ENCODE measurements at regions not wholly inside any gene's neighbourhood (a gene's known extent, or its start where the extent isn't known, plus 50 kb on each side); places are given as distances from the start of the nearest gene placed in this dataset.

DNA sequence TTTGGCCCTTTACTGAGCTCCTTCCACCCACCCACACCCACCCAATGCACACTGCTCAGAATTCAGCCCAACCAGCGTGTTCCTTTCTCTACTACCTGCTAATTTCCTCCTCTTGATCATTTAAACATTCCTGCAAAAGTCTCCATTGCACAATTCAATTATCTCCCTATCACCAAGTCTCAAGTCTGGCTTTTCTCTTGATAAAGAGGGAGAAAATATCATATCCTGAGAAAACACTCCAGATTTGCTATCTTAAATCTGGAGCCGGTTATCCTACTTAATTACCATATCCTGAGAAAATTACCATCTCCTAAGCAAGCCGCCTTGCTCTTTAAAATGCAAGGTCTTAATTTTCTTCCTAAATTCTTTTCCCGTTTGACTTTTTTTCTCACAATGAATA, 505.5 kb downstream of the XPNPEP1 start:
- TF ChIP-seq CTCF (IDR thresholded peaks at IDR 0.05): no peak
- no peak for TF ChIP-seq TCF7 (CRISPR knock-in tag; IDR thresholded peaks at IDR 0.05; ENCODE audit: low read depth)
- TF ChIP-seq, protein P1, sequence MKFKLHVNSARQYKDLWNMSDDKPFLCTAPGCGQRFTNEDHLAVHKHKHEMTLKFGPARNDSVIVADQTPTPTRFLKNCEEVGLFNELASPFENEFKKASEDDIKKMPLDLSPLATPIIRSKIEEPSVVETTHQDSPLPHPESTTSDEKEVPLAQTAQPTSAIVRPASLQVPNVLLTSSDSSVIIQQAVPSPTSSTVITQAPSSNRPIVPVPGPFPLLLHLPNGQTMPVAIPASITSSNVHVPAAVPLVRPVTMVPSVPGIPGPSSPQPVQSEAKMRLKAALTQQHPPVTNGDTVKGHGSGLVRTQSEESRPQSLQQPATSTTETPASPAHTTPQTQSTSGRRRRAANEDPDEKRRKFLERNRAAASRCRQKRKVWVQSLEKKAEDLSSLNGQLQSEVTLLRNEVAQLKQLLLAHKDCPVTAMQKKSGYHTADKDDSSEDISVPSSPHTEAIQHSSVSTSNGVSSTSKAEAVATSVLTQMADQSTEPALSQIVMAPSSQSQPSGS (CRISPR knock-in tag; IDR thresholded peaks at IDR 0.05; ENCODE audit: borderline replicate concordance, low read depth): no peak
- TF ChIP-seq, protein P2, sequence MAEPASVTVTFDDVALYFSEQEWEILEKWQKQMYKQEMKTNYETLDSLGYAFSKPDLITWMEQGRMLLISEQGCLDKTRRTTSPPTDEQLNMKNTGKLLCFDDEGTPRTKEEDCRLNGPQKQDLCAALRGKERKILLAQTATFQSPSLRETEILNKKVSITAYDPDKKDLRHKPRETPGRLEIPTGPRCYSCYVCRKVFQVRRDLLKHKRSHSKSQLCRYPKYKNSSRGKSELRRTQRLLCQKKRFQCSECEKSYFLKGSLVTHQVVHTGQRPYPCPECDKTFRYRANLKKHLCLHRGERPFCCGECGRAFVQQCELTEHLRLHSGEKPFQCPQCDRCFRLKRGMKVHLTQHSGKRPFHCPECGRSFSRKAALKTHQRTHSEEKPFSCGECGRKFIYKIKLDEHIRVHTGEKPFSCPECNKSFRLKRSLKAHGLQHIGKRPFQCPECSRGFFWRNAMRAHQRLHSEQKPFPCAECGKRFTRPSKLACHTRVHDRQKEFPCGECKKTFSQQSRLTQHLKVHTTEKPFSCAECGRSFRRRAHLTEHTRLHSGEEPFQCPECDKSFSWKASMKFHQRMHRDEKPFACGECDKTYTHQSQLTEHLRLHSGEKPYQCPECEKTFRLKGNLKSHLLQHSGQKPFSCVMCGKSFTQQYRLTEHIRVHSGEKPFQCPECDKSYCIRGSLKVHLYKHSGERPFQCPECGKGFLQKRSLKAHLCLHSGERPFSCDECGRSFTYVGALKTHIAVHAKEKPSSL (CRISPR knock-in tag; conservative IDR thresholded peaks at IDR 0.05): no peak
- TF ChIP-seq, protein P3, sequence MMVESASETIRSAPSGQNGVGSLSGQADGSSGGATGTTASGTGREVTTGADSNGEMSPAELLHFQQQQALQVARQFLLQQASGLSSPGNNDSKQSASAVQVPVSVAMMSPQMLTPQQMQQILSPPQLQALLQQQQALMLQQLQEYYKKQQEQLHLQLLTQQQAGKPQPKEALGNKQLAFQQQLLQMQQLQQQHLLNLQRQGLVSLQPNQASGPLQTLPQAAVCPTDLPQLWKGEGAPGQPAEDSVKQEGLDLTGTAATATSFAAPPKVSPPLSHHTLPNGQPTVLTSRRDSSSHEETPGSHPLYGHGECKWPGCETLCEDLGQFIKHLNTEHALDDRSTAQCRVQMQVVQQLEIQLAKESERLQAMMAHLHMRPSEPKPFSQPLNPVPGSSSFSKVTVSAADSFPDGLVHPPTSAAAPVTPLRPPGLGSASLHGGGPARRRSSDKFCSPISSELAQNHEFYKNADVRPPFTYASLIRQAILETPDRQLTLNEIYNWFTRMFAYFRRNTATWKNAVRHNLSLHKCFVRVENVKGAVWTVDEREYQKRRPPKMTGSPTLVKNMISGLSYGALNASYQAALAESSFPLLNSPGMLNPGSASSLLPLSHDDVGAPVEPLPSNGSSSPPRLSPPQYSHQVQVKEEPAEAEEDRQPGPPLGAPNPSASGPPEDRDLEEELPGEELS (CRISPR knock-in tag; IDR thresholded peaks at IDR 0.05): no peak
- no peak for TF ChIP-seq USF1 (CRISPR knock-in tag; IDR thresholded peaks at IDR 0.05)
- no peak for TF ChIP-seq FOXK1 (CRISPR knock-in tag; IDR thresholded peaks at IDR 0.05)

Measured in WTC11 (cell line).